ENCODE measurements at regions not wholly inside any gene's neighbourhood (a gene's known extent, or its start where the extent isn't known, plus 50 kb on each side); places are given as distances from the start of the nearest gene placed in this dataset.

- TF ChIP-seq POLR2A (IDR thresholded peaks at IDR 0.05) (no peak), EP300 (IDR thresholded peaks at IDR 0.05) (no peak), CTCF (IDR thresholded peaks at IDR 0.05) (no peak)
Observed at GRCh38 chr16:82509691-82510430, 116.9 kb upstream of the CDH13 start.
